Fibroblast of skin of left quadriceps (primary cell): ENCODE measurements at regions not wholly inside any gene's neighbourhood (a gene's known extent, or its start where the extent isn't known, plus 50 kb on each side); places are given as distances from the start of the nearest gene placed in this dataset.
A peak's percentile ranks its signal among the peaks of the same experiment; 100 is the strongest.

Source experiments
- DNase-seq, 2 experiments: peaks; one replicate each; pipeline ENCODE4 v3.0.0-alpha.2; 2013; ENCODE audit warnings: low read depth in 2 of 2

GRCh38 chr6:9204171-9204570, 768.8 kb upstream of the SLC35B3 start:
- peak; percentile 33 to 34 for DNase-seq

- DNase-seq = no peak
Observed at GRCh38 chr6:9200712-9201111, 765.4 kb upstream of the SLC35B3 start.

GRCh38 chr6:9197726-9198125, 762.4 kb upstream of the SLC35B3 start:
- no peak for DNase-seq

- no peak for DNase-seq
Observed at GRCh38 chr6:9195322-9195721, 760.0 kb upstream of the SLC35B3 start.

GRCh38 chr6:9192405-9192909, 757.1 kb upstream of the SLC35B3 start:
- no peak for DNase-seq

- no peak for DNase-seq
Observed at GRCh38 chr6:9186148-9186547, 750.8 kb upstream of the SLC35B3 start.

- no peak for DNase-seq
Observed at GRCh38 chr6:9178071-9178470, 742.7 kb upstream of the SLC35B3 start.

GRCh38 chr6:9173229-9173628, 737.9 kb upstream of the SLC35B3 start:
- DNase-seq = no peak

- DNase-seq = no peak
Observed at GRCh38 chr6:9172096-9172495, 736.8 kb upstream of the SLC35B3 start.

GRCh38 chr6:9168669-9169068, 733.3 kb upstream of the SLC35B3 start:
- DNase-seq = no peak

GRCh38 chr6:9161731-9162130, 726.4 kb upstream of the SLC35B3 start:
- no peak for DNase-seq

- DNase-seq = no peak
Observed at GRCh38 chr6:9159051-9159450, 723.7 kb upstream of the SLC35B3 start.

- no peak for DNase-seq
Observed at GRCh38 chr6:9155836-9156235, 720.5 kb upstream of the SLC35B3 start.

- DNase-seq = no peak
Observed at GRCh38 chr6:9143140-9143539, 707.8 kb upstream of the SLC35B3 start.

GRCh38 chr6:9140951-9141460, 705.7 kb upstream of the SLC35B3 start:
- DNase-seq = no peak

- no peak for DNase-seq
Observed at GRCh38 chr6:9140172-9140571, 704.8 kb upstream of the SLC35B3 start.

GRCh38 chr6:9139746-9140145, 704.4 kb upstream of the SLC35B3 start:
- DNase-seq = peak in 1 of 2 experiments; percentile 32

- DNase-seq = no peak
Observed at GRCh38 chr6:9138936-9139335, 703.6 kb upstream of the SLC35B3 start.

GRCh38 chr6:9136141-9136822, 700.9 kb upstream of the SLC35B3 start:
- DNase-seq = peak; percentile 61

- no peak for DNase-seq
Observed at GRCh38 chr6:9131616-9132015, 696.3 kb upstream of the SLC35B3 start.

GRCh38 chr6:9131201-9131600, 695.9 kb upstream of the SLC35B3 start:
- DNase-seq = no peak

- DNase-seq = no peak
Observed at GRCh38 chr6:9128970-9129369, 693.6 kb upstream of the SLC35B3 start.

GRCh38 chr6:9126878-9127560, 691.7 kb upstream of the SLC35B3 start:
- peak; percentile 72 to 73 for DNase-seq
